HepG2 (cell line): ENCODE measurements at regions not wholly inside any gene's neighbourhood (a gene's known extent, or its start where the extent isn't known, plus 50 kb on each side); places are given as distances from the start of the nearest gene placed in this dataset.

Experiments
- ATF7-NPFF ChIP-seq: sonication (generic); formaldehyde crosslinking; IDR thresholded peaks from 2 replicates; pipeline ENCODE4 v1.8.1; 2023; ENCODE audit warnings: mild to moderate bottlenecking, low read depth, missing genetic modification reagents, moderate library complexity
- FOXP1 ChIP-seq, 2 experiments: fragments of 450-650 bp in 1 of 2; IDR thresholded peaks; 2 replicates each; pipeline ENCODE4 v1.6.1; 2017 to 2018; ENCODE audit warnings: antibody characterized with exemption in 1 of 2
- HOMEZ ChIP-seq: IDR thresholded peaks from 2 replicates; pipeline ENCODE4 v1.6.1; 2016; ENCODE audit warnings: low read depth
- NCOA1 ChIP-seq: sonication (generic); formaldehyde crosslinking; IDR thresholded peaks from 2 replicates; pipeline ENCODE4 v1.9.0; 2021; ENCODE audit warnings: missing genetic modification reagents
- RERE ChIP-seq: IDR thresholded peaks from 2 replicates; pipeline ENCODE4 v1.6.1; 2016; ENCODE audit warnings: low read depth, missing genetic modification reagents, missing compliant biosample characterization
- ZNF891 ChIP-seq: sonication (generic); formaldehyde crosslinking; IDR thresholded peaks from 2 replicates; pipeline ENCODE4 v1.5.0; 2020; ENCODE audit warnings: mild to moderate bottlenecking, missing genetic modification reagents

GRCh38 chr14:104329793-104330192 is 191.4 kb downstream of the KIF26A start (continued):
- no peak for TF ChIP-seq RERE
- no peak for TF ChIP-seq NCOA1 (CRISPR knock-in tag)
- no peak for TF ChIP-seq ATF7-NPFF (CRISPR knock-in tag)
- TF ChIP-seq FOXP1 (IDR thresholded peaks at IDR 0.05): no peak
- no peak for TF ChIP-seq FOXP1 (CRISPR knock-in tag; IDR thresholded peaks at IDR 0.05)
- TF ChIP-seq ZNF891 (CRISPR knock-in tag): no peak
- no peak for TF ChIP-seq HOMEZ
